ENCODE measurements at regions not wholly inside any gene's neighbourhood (a gene's known extent, or its start where the extent isn't known, plus 50 kb on each side); places are given as distances from the start of the nearest gene placed in this dataset.
A peak's percentile ranks its signal among the peaks of the same experiment; 100 is the strongest.

- no peak overlapping the region for H3K27ac ChIP-seq (replicated peaks)
- TF ChIP-seq SPI1 (IDR thresholded peaks at IDR 0.05; ENCODE audit: borderline replicate concordance, low read depth), result no peak
Observed at GRCh38 chr2:128701418-128701817, 382.8 kb upstream of the HS6ST1 start.

GRCh38 chr2:128702616-128703015 is 383.9 kb upstream of the HS6ST1 start:
- TF ChIP-seq GABPA (IDR thresholded peaks at IDR 0.05; ENCODE audit: low read depth) (no peak), REST (IDR thresholded peaks at IDR 0.05; ENCODE audit: insufficient replicate concordance, low read depth) (no peak), SPI1 (IDR thresholded peaks at IDR 0.05; ENCODE audit: borderline replicate concordance, low read depth) (no peak), POLR2AphosphoS5 (IDR thresholded peaks at IDR 0.05; ENCODE audit: low read depth) (no peak), CTCF (IDR thresholded peaks at IDR 0.05; ENCODE audit: insufficient read depth, low read length) (no peak)
- DNase-seq (ENCODE audit: low read depth in 1 of 2, low spot score in 1 of 2), result no peak
- Histone ChIP-seq H3K27me3 (ENCODE audit: insufficient read depth, poor library complexity, severe bottlenecking) (no peaks in the 10 kb centered on the region), H3K4me3 (replicated peaks; ENCODE audit: insufficient read depth, low read length) (no peak overlapping the region), H3K27ac (replicated peaks) (no peak overlapping the region)

More at GRCh38 chr2:128701418-128701817, 382.8 kb upstream of the HS6ST1 start:
- Histone ChIP-seq H3K27me3 (ENCODE audit: insufficient read depth, poor library complexity, severe bottlenecking) (no peaks in the 10 kb centered on the region), H3K4me3 (replicated peaks; ENCODE audit: insufficient read depth, low read length) (no peak overlapping the region)
- no peak for DNase-seq (ENCODE audit: low read depth in 1 of 2, low spot score in 1 of 2)

GRCh38 chr2:128708106-128708816 is 389.6 kb upstream of the HS6ST1 start:
- H3K27ac ChIP-seq (replicated peaks), result no peak overlapping the region
- no peaks in the 10 kb centered on the region for H3K27me3 ChIP-seq (ENCODE audit: insufficient read depth, poor library complexity, severe bottlenecking)
- TF ChIP-seq SPI1 (IDR thresholded peaks at IDR 0.05; ENCODE audit: borderline replicate concordance, low read depth) (no peak), GABPA (IDR thresholded peaks at IDR 0.05; ENCODE audit: low read depth) (no peak), POLR2AphosphoS5 (IDR thresholded peaks at IDR 0.05; ENCODE audit: low read depth) (no peak), REST (IDR thresholded peaks at IDR 0.05; ENCODE audit: insufficient replicate concordance, low read depth) (no peak), CTCF (IDR thresholded peaks at IDR 0.05; ENCODE audit: insufficient read depth, low read length) (no peak)
- H3K4me3 ChIP-seq (replicated peaks; ENCODE audit: insufficient read depth, low read length), result no peak overlapping the region
- no peak for DNase-seq (ENCODE audit: low read depth in 1 of 2, low spot score in 1 of 2)

- TF ChIP-seq SPI1 (IDR thresholded peaks at IDR 0.05; ENCODE audit: borderline replicate concordance, low read depth) (peak; percentile 50; the same call in 1 of the 2 replicates), GABPA (IDR thresholded peaks at IDR 0.05; ENCODE audit: low read depth) (no peak), CTCF (IDR thresholded peaks at IDR 0.05; ENCODE audit: insufficient read depth, low read length) (no peak), REST (IDR thresholded peaks at IDR 0.05; ENCODE audit: insufficient replicate concordance, low read depth) (no peak)
- H3K27ac ChIP-seq (replicated peaks), result peak overlapping the region; percentile 97
- 0 out of 2 replicates have a peak overlapping the region, but pooled peaks have one; percentile 1 for H3K4me3 ChIP-seq (replicated peaks; ENCODE audit: insufficient read depth, low read length)
- no peaks in the 10 kb centered on the region for H3K27me3 ChIP-seq (ENCODE audit: insufficient read depth, poor library complexity, severe bottlenecking)
- DNase-seq (ENCODE audit: low read depth in 1 of 2, low spot score in 1 of 2), result peak in 1 of 2 experiments; percentile 73
Observed at GRCh38 chr2:128710242-128710641, 391.6 kb upstream of the HS6ST1 start.

All from HL-60 (cell line).